GM21528 (cell line): ENCODE measurements at regions not wholly inside any gene's neighbourhood (a gene's known extent, or its start where the extent isn't known, plus 50 kb on each side); places are given as distances from the start of the nearest gene placed in this dataset.

Source experiments
- ATAC-seq: cut with Tn5 transposase; IDR thresholded peaks from one replicate; pipeline ENCODE4 v1.9.1; 2021; ENCODE audit warnings: mild to moderate bottlenecking, moderate library complexity; ENCODE audit not compliant: unreplicated experiment, low FRiP score

DNA sequence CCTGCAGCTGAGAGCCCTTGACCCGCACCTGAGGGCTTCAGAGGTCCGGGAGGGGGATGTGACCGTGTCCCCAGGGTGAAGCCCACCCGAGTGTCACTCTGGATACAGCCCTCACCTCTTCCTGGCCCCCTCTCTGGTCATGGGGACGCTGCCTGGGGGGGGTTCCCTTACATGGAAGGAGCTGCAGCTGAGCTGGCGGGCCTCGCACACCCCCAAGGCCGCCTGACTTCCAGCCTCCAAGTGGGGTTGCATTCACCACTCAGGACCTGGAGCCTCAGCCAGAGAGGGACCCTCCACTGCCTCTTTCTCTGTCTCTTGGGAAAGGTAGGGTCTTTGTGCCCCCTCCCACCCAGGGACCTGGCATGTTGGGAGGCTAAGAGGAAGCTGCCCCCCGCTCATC, 284.6 kb downstream of the SEC14L1 start:
- no peak for ATAC-seq

DNA sequence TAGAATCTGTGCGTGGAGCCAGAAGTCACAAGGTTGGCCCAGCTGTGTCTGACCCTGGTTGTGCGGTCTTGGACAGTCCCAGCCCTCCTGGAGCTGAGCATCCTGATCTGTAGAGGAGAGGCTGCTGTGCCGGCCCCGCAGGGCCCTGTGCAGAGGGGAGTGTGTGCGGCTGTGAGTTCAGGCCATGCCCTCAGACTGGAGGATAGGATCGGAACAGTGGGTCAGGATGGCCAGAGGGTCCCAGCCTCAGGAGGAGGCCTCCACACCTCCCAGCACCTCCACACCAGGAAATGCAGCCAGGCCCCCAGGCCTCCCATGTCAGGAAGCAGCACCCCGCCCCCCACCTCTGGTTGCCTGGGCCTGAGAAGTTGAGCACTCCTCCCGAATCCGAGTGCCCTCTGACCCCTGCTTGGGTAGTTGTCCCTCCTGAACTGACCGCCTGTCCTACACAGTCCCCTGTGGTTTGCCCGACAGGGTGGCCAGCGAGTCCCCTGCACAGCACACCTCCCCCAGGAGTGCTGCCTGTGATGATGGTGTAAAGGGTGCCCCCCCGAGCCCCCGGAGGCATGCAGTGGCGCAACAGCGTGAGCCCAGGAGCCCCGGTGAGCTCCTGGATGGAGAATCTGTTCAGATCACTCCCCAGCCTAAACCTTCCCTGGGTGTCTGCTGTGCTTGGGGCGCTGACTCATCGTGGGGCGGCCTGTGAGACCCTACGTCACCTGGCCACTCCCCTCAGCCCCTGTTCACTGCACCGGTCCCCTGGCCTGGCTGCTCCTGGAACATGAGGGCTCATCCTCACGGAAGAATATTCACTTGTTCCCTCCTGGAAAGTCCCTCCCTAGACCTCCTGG, 285.2 kb downstream of the SEC14L1 start:
- ATAC-seq, result no peak

DNA sequence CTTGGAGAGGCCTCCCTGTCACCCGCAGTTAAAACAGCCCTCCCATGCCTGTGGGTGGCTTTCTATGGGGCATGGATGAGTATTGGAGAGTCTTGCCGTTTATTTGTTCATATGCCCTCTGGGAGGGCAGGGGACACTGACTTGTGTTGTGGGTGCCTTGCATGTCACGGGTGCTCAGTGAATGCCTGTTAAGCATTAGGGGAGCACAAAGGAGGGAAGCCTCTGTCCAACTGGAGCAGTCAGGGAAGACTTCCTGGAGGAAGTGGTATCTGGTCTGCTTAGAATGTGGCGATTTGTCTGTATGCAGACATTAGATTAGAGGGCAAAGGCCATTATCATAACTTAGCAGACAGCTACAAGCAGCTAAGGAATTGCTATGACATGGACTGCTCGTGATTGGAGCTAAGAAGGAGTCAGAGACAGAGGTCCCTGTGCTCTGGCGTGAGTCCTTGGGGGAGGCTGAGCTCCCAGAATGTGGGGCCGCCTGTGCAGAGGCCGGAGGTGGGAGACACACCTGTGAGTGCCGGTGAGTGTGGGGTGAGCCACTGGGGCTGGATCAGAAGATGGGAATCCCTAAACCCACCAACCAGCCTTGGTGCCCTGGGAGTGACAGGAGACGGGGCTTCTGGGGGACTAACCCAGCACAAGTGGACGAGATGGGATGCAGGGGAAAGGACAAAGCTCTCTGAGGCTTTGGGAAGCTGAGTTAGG, 286.1 kb downstream of the SEC14L1 start:
- ATAC-seq, result no peak

DNA sequence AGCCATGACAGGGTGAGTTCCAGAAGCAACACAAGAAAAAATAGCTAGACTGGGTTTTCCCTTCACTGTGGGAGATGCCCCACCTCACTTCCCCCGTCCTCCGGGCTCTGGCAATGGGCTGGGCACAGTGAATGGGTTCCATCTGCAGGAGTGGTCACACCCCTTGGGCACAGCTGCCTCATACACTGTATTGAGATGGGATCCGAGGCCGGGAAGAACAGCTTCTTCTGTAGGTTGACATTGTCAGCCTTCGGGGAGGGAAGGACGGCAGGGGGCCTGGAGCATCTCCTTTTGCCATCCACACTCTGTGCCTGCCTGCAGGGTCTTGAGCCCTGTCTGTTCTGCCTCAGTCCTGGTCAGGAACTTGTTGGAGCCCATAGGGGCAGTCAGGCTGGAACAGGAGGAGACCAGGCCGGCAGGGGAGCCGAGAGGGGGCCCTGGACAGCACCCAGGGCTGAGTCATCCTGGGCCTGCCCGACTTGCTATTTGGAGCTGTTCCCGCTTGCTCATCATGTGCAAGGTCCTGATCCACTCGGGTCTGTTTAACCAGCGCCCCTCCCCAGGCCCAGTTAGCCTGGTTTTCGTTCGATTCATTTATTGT, 286.7 kb downstream of the SEC14L1 start:
- no peak for ATAC-seq

DNA sequence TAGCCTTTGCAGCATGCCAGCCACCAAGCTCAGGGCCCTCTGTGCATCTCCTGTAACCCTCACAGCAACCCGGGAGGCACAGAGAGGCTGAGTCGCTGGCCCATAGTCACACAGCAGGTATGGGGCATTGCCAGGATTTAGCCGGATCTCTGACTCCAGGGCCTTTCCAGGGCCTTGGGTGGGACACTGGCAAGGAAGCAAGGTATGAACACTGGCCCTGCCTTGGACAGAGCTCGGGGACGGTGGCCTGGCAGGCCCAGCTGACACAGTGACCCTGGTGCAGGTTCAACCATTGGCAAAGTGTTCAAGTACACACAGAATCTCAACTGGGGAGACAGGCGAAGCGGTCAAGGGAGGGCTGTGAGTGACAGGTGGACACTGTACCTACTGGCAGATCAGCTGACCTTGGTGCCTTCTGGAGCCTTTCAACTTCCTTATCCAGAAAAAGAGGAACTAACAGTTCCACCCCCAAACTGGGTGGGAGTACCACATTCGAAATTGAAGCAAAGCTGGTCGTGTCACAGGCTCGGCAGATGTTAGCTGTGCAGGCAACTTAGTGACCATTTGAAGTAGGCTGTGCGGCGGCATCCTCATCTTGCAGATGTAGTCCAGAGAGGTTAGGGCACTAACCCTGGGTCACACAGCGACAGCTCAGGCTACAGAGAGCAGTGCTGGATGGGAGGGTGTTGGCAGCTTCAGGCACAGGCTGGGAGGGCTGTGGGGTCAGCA, 287.4 kb downstream of the SEC14L1 start:
- ATAC-seq, result no peak

DNA sequence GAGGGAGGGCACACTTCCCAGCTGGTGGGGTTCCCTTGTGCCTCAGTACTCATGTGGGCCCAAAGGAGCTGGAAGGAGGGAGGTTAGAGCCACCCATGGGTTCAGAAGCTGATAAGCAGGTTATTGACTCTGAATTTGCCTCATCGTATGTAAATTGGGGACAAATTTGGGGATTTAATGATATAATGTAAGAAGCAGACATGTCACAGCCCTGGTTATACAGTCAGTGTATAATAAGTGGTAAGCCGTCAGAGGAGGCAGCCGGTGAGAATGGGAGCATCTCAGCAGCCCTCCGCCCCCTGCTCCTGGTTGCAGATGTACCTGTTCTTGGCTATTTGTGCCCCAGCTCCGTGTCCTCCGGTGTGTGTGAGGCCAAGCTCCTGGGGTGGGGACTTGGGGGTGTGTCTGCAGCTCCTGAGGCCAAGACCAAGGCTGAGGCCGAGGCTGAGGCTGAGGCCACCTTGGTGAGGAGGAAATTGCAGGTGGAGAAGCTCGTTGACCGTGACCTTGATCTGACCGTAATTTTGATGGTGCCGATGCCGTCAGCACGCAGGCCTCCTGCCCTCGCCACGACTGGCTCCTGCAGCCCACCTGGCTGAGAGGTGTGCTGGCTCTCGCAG, 288.1 kb downstream of the SEC14L1 start:
- no peak for ATAC-seq

DNA sequence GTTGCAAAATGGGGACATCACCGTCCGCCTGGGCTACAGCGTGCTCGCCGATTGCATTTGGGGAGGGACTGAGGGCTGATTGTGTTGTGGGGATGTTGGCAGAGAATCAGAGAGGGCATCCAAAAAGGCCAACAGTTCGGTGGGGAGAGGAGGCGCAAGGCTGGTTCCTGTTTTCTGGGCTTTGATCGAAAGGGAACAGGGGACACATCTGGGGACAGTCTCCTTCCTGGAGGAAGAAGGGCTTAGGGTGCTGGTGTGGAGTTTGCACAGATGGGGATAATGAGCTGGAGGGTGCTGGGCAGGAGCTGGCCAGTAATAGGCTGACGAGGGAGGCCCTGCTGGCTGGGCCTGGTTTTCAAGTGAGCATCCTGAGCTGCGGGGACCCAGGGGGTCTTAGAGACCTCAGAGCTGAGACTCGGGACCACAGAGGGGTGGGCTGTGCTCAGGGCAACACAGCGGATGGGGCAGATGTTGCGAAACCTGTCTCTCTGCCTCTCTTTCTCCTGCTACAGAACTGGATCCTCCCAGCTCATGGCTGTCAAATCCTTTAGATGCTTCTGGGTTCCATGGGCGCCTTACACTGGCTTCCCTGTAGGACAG, 288.7 kb downstream of the SEC14L1 start:
- ATAC-seq, result no peak

DNA sequence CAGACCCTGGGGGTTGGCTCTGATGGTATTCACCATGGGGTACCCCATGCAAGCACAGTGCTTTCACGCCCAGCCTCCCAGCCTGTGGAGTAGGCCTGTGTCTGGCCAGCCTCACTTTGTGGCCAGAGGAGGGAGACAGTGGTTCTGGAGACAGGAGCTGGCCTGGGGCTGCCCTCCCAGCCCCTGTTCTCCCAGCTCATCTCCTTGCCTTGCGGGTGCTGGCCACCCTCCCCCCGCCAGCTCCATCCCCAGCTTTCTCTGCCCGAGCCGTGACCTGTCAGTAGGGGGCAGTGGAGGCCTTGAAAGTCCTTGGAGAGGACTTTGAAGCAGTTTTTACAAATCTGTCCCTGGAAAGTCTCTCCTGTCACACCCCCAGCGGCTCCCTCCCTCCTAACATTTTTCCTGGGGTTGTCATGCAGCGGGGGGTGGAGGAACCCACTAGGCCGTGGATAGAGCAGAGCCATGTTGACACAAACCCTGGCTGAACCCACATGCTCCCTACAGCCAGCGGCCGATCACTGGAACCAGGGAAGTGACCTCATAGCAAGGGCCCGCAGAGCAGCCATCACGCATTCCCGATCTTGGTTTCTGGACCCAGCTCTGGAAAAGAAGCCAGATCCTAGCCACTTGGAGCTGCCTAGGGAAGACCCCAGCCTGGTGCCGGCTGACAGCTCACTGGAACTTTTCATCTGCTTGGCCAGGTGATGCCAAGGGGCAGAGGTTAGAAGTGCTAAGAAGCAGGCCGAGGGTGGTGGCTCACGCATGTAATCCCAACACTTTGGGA, 289.4 kb downstream of the SEC14L1 start:
- no peak for ATAC-seq

DNA sequence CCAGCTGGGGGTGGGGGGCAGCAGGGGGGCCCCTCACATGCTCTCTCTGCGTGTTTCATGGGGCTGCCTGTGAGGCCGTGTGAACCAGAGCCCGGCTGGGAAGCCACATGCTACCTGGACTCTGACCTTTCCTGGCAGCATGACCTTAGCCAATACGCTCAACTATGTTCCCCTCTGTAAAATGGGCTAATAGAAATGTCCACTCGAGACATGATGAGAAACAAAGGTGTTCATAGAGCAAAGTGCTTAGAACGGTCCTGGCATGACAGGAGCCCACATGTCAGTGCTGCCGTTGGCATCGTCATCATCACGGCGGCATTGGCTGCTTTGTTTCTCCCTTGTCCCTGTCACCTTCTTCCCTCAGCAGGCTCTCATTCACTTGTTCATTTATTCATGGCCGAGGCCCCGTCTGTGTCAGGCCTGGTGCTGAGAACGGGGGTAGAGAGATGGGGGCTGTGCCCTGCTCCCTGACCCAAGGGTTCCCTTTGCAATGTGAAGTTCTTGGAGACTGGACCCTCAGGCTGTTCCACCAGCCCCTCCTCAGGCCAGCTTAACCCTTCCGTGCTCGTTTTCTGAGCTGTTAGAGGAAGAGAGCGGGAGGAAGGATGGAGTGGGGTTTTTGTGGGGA, 291.4 kb downstream of the SEC14L1 start:
- ATAC-seq, result no peak

DNA sequence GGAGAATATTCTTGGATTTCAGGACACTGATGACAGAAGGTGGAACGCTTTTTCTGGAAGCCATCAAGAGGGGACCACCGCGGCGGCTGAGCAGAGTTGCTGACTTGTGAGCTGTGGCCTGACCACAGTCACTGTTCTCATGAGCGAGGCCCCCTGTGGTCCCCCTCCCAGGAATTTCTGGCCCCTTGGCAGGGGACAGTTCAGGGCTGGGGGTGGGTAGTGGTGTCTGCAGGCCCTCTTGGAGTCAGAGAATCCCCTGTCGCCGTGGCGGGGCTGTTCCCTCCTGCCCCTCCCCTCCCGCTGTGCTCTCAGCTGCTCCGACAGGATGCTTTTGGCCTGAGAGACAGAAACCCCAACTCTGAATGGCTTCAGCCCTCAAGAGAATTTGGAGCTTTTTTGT, 292.0 kb downstream of the SEC14L1 start:
- no peak for ATAC-seq

DNA sequence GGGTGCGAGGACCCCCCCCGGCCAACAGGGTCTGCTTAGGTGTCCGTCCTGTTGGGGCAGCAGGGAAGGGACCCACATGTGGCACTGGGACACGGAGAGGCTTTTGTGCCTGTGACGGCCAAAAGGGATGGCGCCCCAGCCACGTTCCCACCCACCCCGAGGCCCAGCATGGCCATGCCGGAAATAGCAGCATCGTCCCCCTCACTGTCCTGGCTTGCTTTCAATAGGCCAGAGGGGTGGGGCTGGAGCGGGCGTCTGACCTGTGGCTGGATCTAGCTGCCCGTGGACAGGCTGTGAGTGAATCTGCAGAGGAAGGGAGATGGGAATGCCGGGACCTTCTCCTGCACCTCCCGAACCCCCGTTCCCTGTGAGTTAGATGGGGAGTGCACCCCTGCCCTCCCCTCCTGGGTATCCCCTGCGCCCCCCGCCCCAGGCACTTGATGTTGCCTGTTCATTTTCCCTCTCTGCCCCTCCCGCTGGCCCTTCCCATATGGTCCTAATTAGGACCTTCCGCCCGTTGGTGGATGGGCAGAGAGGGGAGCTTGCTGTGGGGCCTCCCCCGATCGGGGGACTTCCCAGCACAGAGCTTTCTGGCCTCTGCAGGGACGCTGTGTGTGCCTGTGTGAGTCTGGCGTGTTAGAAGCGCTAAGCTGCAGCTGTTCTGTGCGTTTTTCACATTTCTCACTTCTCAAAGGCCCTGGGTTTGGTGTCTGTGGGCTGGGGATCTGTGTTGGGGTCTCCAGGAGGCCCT, 292.8 kb downstream of the SEC14L1 start:
- ATAC-seq, result no peak

DNA sequence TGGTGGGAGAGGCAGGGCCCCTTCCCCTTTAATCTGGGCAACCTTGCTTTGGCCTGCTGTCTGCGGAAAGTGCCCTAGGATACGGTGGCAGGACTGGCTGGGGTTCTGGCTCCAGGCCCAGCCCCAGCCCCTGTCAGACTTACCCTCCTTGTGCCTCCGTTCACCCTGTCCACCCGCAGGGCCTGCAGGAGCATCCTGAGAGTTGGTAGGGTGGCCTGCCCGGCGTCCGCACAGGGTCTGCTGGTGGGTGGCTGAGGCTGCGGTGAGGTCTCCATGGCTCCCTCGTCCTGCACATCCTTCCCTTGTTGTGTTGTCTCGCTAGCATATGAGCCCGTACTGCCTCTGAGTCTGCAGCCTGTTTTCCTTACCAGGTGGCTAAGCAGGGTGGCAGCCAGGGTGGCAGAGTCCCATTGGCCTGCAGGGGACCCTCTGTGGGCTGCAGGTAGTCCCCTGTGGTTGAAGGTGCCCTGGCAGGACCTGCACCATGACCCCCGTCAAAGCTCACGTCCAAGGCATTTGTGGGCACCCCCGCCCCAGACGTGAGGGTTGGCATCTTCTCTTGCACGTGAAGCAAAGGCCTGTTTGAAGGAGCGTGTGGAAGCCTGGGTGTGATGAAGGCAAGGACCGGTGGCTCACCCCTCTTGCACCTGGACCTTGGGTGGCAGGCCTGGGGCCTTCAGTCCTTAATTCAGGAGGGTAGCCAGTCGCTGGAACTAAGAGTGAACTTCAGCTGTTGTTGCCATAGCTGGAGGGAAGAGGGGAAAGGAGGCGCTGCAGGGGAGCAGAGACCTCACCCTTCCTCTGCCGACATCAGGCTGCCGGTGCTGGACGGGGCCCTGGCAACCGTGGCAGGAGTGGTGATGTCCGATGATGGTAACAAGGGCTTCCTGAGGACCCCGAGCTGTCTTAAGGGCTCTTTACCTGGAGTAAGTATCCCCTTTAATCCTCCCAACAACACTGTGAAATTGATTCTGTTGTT, 293.7 kb downstream of the SEC14L1 start:
- ATAC-seq, result no peak

DNA sequence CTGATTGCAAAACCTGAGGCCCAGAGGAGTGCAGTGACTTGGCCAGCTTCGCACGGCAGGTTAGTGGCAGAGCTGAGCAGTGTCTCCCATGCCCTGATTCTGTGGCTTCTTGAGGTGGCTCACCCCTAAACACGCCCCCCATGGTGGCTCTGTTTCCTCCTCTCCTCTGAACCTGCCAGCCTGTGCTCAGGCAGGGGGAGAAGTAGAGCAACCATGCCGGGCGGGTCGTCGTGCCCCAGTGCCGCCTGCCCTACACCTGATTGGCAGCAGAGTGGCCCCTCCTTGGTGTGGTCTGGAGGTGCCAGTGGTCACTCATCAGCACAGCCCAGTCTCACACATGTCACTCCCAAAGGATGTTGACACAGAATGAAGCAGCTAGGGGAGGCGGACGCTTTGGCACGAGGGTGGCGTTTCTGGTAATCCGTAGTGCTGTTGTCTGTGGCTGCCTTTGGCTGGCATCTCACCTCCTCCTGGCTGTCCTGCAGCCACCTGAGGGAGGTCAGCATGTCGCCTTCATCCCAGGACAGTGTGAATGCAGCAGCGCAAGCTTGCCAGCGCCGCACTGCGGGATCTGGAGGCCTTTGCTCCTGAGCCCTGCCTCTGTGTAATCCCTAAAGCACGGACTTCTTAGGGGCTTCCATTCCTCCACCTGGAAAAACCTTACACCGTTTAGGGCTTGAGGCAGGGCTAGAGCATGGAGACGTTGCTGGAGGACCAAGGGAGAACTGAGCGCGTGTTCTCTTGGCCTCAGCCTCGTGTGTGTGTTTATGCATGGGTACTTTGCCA, 294.7 kb downstream of the SEC14L1 start:
- ATAC-seq, result no peak

DNA sequence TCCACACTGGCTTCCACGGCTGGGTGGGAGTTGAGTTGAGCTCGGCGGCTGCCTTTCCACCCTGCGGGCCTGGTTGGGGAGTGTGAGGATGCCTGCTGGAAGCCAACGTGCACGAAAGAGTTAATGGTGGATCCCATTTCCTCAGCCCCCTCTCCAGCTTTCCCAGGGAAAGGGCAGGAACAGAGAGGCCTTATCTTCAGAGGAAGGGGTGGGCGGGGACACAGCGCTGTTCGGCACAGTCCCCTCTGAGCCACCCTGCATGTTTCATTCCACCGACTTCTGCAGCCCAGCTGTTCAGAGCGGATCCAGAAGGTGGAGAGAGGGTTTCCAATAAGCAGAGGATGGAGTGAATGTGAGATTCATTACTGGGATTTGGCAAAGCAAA, 295.3 kb downstream of the SEC14L1 start:
- no peak for ATAC-seq

DNA sequence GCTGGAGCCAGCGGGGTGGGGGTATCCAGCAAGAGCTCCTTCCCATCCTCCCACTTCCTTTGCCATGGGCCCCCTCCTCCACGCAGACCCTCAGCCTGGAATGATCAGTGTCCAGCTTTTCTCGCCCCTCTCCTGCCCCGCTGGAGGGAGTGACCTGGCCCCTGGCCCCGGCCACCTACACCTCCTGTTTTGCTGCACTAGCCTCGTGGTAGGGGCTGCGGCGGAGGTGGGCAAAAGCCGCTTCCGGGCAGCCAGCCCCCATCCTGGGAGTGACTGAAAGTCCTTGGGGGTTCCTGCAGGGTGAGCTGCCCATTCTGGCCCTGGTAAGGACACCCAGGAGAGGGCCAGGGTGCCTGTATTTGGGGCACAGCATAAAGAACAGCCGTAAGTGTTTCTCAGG, 295.7 kb downstream of the SEC14L1 start:
- ATAC-seq, result no peak

DNA sequence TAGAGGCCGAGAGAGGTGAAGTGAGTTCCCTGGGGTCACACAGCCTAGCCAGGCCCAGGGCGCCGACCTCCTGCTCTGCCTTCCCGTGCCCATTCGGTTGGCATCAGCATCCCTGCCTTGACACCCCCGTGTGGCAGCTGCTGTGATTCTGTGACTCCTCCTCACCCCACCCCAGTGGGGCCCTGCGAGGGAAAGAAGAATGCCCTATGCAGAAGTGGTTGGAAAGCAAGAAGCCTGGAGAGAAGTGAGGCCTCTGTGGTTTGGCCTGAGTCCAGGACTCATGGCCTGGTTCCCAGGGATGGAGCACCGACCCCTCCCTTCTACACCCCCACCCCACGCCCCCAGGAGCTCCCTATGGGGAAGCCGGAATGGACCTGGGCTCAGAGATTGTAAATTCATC, 296.2 kb downstream of the SEC14L1 start:
- ATAC-seq, result no peak
